ENCODE measurements at regions not wholly inside any gene's neighbourhood (a gene's known extent, or its start where the extent isn't known, plus 50 kb on each side); places are given as distances from the start of the nearest gene placed in this dataset.

DNA sequence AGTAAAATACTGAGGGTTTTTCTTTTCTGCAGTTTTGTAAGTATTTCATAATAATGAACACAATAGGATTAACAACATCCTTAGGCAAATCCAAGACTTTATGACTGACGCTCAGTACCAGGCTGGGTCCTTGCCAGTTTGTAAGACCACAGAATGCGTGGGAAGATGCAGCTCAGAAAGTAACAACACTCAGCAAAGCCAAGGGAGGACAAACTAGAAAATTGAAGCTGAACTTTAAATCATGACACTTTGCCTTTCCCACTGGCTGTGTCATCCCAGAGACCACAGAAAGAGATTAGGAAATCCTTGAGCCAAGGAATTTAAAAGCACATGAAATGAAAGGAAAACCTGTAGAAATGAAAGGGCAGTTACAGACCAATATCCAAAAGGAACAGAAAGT is 426.3 kb upstream of the CHRM3 start:
- no peaks in the 10 kb centered on the region for H3K4me1 ChIP-seq (ENCODE audit: control insufficient read depth in 2 of 2, insufficient read depth in 2 of 2, low read length in 2 of 2)
- ChIA-PET CTCF (no interaction called here), POLR2A (no interaction called here)
- no peaks in the 10 kb centered on the region for H3K27me3 Mint-ChIP-seq
- DNase-seq (no peak), ATAC-seq (no peak)
- H3K9me3 ChIP-seq (ENCODE audit: control insufficient read depth in 2 of 3, low read length in 3 of 3) = no peaks in the 10 kb centered on the region
- H3K4me3 ChIP-seq (ENCODE audit: low read length) = no peak overlapping the region
- no peaks in the 10 kb centered on the region for H3K4me1 Mint-ChIP-seq
- H3K27ac ChIP-seq (ENCODE audit: low read depth, low read length) = no peak overlapping the region
- H3K4me3 Mint-ChIP-seq = no peak overlapping the region
- H3K36me3 Mint-ChIP-seq = peaks cover 0 to 4% (median 0%) of the 10 kb centered on the region in 5 donors
- intact Hi-C loops (cut with micrococcal nuclease) = no loop called here
- no peaks in the 10 kb centered on the region for H3K36me3 ChIP-seq (ENCODE audit: control insufficient read depth in 2 of 3, insufficient read depth in 3 of 3, low read length in 3 of 3)
- H3K27ac Mint-ChIP-seq = no peak overlapping the region
- no peaks in the 10 kb centered on the region for H3K27me3 ChIP-seq (ENCODE audit: control insufficient read depth in 2 of 2, insufficient read depth in 2 of 2, low read length in 2 of 2)
- H3K9me3 Mint-ChIP-seq = peaks cover 0 to 25% (median 7%) of the 10 kb centered on the region in 11 donors

DNA sequence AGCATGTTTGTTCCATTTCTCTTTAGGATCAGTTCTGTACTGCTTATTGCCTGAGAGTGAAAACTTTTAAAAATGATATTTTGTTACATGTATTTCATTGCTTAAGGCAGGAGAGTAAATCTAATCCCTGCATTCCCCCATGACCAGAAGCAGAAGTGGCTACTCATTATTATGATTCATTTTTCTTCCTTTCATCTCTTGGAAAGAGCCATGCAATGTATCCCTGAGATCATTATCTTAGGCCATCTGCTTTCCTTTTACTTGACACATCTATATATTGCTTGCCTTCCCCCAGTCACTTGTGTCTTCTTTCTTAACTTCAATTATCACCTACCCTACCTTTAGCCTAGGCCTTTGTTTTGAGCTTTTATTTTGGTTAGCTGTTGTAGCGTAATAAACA is 430.4 kb upstream of the CHRM3 start:
- intact Hi-C loops (cut with micrococcal nuclease) = no loop called here
- Histone ChIP-seq H3K27me3 (ENCODE audit: control insufficient read depth in 2 of 2, insufficient read depth in 2 of 2, low read length in 2 of 2) (no peaks in the 10 kb centered on the region), H3K36me3 (ENCODE audit: control insufficient read depth in 2 of 3, insufficient read depth in 3 of 3, low read length in 3 of 3) (no peaks in the 10 kb centered on the region), H3K27ac (ENCODE audit: low read depth, low read length) (no peak overlapping the region), H3K4me3 (ENCODE audit: low read length) (no peak overlapping the region), H3K9me3 (ENCODE audit: control insufficient read depth in 2 of 3, low read length in 3 of 3) (no peaks in the 10 kb centered on the region), H3K4me1 (ENCODE audit: control insufficient read depth in 2 of 2, insufficient read depth in 2 of 2, low read length in 2 of 2) (no peaks in the 10 kb centered on the region)
- Mint-ChIP-seq H3K36me3 (no peaks in the 10 kb centered on the region), H3K4me3 (no peak overlapping the region), H3K27me3 (no peaks in the 10 kb centered on the region), H3K27ac (no peak overlapping the region), H3K9me3 (peaks cover 0 to 12% (median 0%) of the 10 kb centered on the region in 11 donors), H3K4me1 (no peaks in the 10 kb centered on the region)
- POLR2A ChIA-PET = no interaction called here
- DNase-seq (no peak), ATAC-seq (no peak)
- CTCF ChIA-PET = no interaction called here

DNA sequence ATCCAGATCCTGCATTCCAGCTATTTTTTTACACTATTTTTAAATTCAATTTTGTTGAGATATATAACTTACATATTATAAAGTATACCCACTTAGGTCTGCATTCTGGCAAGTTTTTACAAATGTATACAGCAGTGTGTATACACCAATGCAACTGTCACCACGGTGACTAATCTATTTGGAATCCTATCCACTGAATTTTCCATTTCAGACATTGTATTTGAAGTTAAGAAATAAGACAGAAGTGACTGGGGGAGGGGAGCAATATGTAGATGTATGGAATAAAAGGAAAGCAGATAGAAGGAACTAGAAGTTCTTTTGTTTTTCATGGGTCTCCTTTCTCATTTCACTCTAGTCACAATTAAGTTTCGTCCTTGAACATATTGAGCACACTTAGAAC is 431.5 kb upstream of the CHRM3 start:
- Histone ChIP-seq H3K4me1 (ENCODE audit: control insufficient read depth in 2 of 2, insufficient read depth in 2 of 2, low read length in 2 of 2) (no peaks in the 10 kb centered on the region), H3K36me3 (ENCODE audit: control insufficient read depth in 2 of 3, insufficient read depth in 3 of 3, low read length in 3 of 3) (no peaks in the 10 kb centered on the region), H3K4me3 (ENCODE audit: low read length) (no peak overlapping the region), H3K27ac (ENCODE audit: low read depth, low read length) (no peak overlapping the region), H3K27me3 (ENCODE audit: control insufficient read depth in 2 of 2, insufficient read depth in 2 of 2, low read length in 2 of 2) (no peaks in the 10 kb centered on the region), H3K9me3 (ENCODE audit: control insufficient read depth in 2 of 3, low read length in 3 of 3) (no peaks in the 10 kb centered on the region)
- Mint-ChIP-seq H3K36me3 (no peaks in the 10 kb centered on the region), H3K4me1 (peaks cover 0 to 3% (median 0%) of the 10 kb centered on the region in 7 donors), H3K27me3 (no peaks in the 10 kb centered on the region), H3K27ac (no peak overlapping the region), H3K4me3 (no peak overlapping the region), H3K9me3 (peaks cover 0 to 12% (median 0%) of the 10 kb centered on the region in 11 donors)
- intact Hi-C loops (cut with micrococcal nuclease) = no loop called here
- no peak for ATAC-seq
- DNase-seq = no peak
- ChIA-PET CTCF (no interaction called here), POLR2A (no interaction called here)

DNA sequence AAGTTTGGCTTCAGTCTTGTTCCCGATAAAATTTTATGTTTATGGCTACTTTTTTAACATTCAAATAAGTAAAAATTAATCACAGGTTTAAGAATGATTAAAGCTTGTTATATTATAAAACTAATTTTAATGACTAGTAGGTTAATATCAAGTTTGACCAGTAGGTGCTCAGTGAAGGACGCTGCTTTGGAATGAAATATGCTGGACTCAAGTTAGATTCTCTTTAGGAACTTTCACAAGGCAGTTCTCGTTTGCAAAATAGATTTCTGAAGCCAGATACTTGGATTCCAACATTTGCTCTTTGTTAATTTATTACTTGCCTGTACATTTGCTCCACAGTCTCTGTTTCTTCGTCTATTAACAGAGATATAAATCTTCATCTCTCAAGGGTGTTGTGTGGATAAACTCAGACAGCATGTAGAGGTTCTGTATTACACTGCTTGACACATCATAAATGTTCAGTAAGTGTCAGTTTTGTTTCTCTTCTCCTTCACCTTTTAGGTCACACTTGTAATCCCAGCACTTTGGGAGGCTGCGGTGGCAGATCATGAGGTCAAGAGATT is 432.8 kb upstream of the CHRM3 start:
- Histone ChIP-seq H3K27ac (ENCODE audit: low read depth, low read length) (no peak overlapping the region), H3K27me3 (ENCODE audit: control insufficient read depth in 2 of 2, insufficient read depth in 2 of 2, low read length in 2 of 2) (no peaks in the 10 kb centered on the region), H3K36me3 (ENCODE audit: control insufficient read depth in 2 of 3, insufficient read depth in 3 of 3, low read length in 3 of 3) (no peaks in the 10 kb centered on the region), H3K4me3 (ENCODE audit: low read length) (no peak overlapping the region), H3K9me3 (ENCODE audit: control insufficient read depth in 2 of 3, low read length in 3 of 3) (no peaks in the 10 kb centered on the region), H3K4me1 (ENCODE audit: control insufficient read depth in 2 of 2, insufficient read depth in 2 of 2, low read length in 2 of 2) (no peaks in the 10 kb centered on the region)
- DNase-seq = no peak
- Mint-ChIP-seq H3K27ac (no peak overlapping the region), H3K27me3 (no peaks in the 10 kb centered on the region), H3K9me3 (peaks cover 0 to 12% (median 0%) of the 10 kb centered on the region in 11 donors), H3K4me1 (peaks cover 0 to 3% (median 0%) of the 10 kb centered on the region in 7 donors), H3K4me3 (no peak overlapping the region), H3K36me3 (no peaks in the 10 kb centered on the region)
- POLR2A ChIA-PET = no interaction called here
- CTCF ChIA-PET = no interaction called here
- intact Hi-C loops (cut with micrococcal nuclease) = no loop called here
- no peak for ATAC-seq

DNA sequence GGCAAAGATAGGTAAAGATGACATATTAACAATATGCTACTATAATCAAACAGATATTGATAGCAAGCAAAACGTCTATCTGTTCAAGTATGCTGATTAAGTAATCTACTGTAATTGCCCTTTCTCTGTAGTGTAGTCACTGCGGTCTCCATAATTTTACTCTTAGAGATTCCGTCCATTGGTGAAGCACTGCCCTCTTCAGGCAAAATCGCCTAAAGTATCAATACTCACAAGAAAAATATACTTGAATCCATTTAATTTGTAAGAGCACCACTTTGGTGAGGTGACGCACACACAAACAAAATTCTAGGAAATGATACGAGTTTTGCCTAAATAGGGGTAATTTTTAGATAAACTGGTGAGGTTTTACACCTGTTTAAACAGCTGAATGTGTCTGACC is 434.6 kb upstream of the CHRM3 start:
- POLR2A ChIA-PET = no interaction called here

DNA sequence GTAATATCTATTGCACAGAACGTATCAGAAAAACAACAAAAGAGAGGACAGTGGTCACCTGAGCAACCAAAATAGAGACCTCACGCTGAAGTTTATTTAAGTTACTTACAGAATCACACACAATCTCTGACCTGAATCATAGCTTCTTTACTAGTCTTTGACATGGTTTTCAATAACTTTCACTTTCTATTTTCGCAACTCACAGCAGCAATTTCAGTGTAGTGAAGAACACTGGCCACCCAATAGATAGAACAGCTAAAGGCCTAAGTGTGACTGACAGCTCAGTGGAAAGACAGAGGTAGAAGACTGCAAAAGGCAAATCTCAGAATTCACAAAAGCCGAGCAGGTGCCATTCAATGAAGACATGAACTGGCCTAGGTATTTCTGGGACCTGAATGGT is 435.6 kb upstream of the CHRM3 start:
- CTCF ChIA-PET = no interaction called here
- no peaks in the 10 kb centered on the region for H3K27me3 ChIP-seq (ENCODE audit: control insufficient read depth in 2 of 2, insufficient read depth in 2 of 2, low read length in 2 of 2)
- Mint-ChIP-seq H3K27ac (no peak overlapping the region), H3K27me3 (no peaks in the 10 kb centered on the region), H3K36me3 (no peaks in the 10 kb centered on the region), H3K9me3 (peaks cover 0 to under 1% (median 0%) of the 10 kb centered on the region in 11 donors), H3K4me3 (peak overlapping the region in 1 of 10 donors; percentile 3), H3K4me1 (peaks cover 0 to 3% (median 0%) of the 10 kb centered on the region in 7 donors)
- DNase-seq (no peak), ATAC-seq (no peak)
- POLR2A ChIA-PET = no interaction called here
- H3K4me3 ChIP-seq (ENCODE audit: low read length) = no peak overlapping the region
- H3K4me1 ChIP-seq (ENCODE audit: control insufficient read depth in 2 of 2, insufficient read depth in 2 of 2, low read length in 2 of 2) = no peaks in the 10 kb centered on the region
- intact Hi-C loops (cut with micrococcal nuclease) = no loop called here
- H3K9me3 ChIP-seq (ENCODE audit: control insufficient read depth in 2 of 3, low read length in 3 of 3) = no peaks in the 10 kb centered on the region
- no peaks in the 10 kb centered on the region for H3K36me3 ChIP-seq (ENCODE audit: control insufficient read depth in 2 of 3, insufficient read depth in 3 of 3, low read length in 3 of 3)
- no peak overlapping the region for H3K27ac ChIP-seq (ENCODE audit: low read depth, low read length)

More for the DNA sequence above, 434.6 kb upstream of the CHRM3 start:
- no peak overlapping the region for H3K27ac Mint-ChIP-seq
- no peak overlapping the region for H3K4me3 Mint-ChIP-seq
- peaks cover 0 to 6% (median 0%) of the 10 kb centered on the region in 11 donors for H3K9me3 Mint-ChIP-seq
- no peaks in the 10 kb centered on the region for H3K27me3 ChIP-seq (ENCODE audit: control insufficient read depth in 2 of 2, insufficient read depth in 2 of 2, low read length in 2 of 2)
- no peak overlapping the region for H3K4me3 ChIP-seq (ENCODE audit: low read length)
- intact Hi-C loops (cut with micrococcal nuclease) = no loop called here
- CTCF ChIA-PET = no interaction called here
- no peak overlapping the region for H3K27ac ChIP-seq (ENCODE audit: low read depth, low read length)
- no peaks in the 10 kb centered on the region for H3K27me3 Mint-ChIP-seq
- ATAC-seq = no peak
- H3K9me3 ChIP-seq (ENCODE audit: control insufficient read depth in 2 of 3, low read length in 3 of 3) = no peaks in the 10 kb centered on the region
- no peak for DNase-seq
- H3K36me3 ChIP-seq (ENCODE audit: control insufficient read depth in 2 of 3, insufficient read depth in 3 of 3, low read length in 3 of 3) = no peaks in the 10 kb centered on the region
- H3K36me3 Mint-ChIP-seq = no peaks in the 10 kb centered on the region
- no peaks in the 10 kb centered on the region for H3K4me1 ChIP-seq (ENCODE audit: control insufficient read depth in 2 of 2, insufficient read depth in 2 of 2, low read length in 2 of 2)
- H3K4me1 Mint-ChIP-seq = peaks cover 0 to 3% (median 0%) of the 10 kb centered on the region in 7 donors

DNA sequence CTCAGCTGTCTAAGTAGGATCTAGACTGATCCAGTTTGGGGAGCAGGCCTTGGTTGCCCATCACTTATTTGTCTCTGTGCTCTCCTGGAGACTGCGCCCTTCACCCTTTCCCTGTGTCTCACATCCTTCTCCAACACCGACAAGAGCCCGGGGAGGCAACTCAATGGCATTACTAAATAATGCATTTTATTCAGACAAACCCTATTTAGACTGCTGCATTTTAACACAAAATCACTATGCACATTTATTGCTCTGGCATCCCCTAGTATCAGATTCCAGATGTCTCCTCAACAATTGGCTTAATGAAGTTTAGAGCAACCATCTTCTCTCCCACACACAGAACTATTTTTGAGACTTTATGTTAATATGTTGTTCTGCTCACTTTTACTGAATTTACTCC is 436.4 kb upstream of the CHRM3 start:
- Mint-ChIP-seq H3K4me3 (no peak overlapping the region), H3K36me3 (no peaks in the 10 kb centered on the region), H3K27me3 (no peaks in the 10 kb centered on the region), H3K9me3 (no peaks in the 10 kb centered on the region), H3K27ac (no peak overlapping the region), H3K4me1 (peaks cover 0 to 3% (median 0%) of the 10 kb centered on the region in 7 donors)
- Histone ChIP-seq H3K27ac (ENCODE audit: low read depth, low read length) (no peak overlapping the region), H3K36me3 (ENCODE audit: control insufficient read depth in 2 of 3, insufficient read depth in 3 of 3, low read length in 3 of 3) (no peaks in the 10 kb centered on the region), H3K4me3 (ENCODE audit: low read length) (no peak overlapping the region), H3K27me3 (ENCODE audit: control insufficient read depth in 2 of 2, insufficient read depth in 2 of 2, low read length in 2 of 2) (no peaks in the 10 kb centered on the region), H3K4me1 (ENCODE audit: control insufficient read depth in 2 of 2, insufficient read depth in 2 of 2, low read length in 2 of 2) (no peaks in the 10 kb centered on the region), H3K9me3 (ENCODE audit: control insufficient read depth in 2 of 3, low read length in 3 of 3) (no peaks in the 10 kb centered on the region)
- ATAC-seq (no peak), DNase-seq (no peak)
- intact Hi-C loops (cut with micrococcal nuclease) = no loop called here
- POLR2A ChIA-PET = no interaction called here
- CTCF ChIA-PET = no interaction called here
